ENCODE measurements at regions not wholly inside any gene's neighbourhood (a gene's known extent, or its start where the extent isn't known, plus 50 kb on each side); places are given as distances from the start of the nearest gene placed in this dataset.

- H3K9me3 Mint-ChIP-seq: no peaks in the 10 kb centered on the region
- H3K4me3 Mint-ChIP-seq: no peak overlapping the region
- H3K4me1 Mint-ChIP-seq (ENCODE audit: low read depth): no peaks in the 10 kb centered on the region
- H3K36me3 Mint-ChIP-seq (ENCODE audit: low read depth): no peaks in the 10 kb centered on the region
- H3K27ac Mint-ChIP-seq: no peak overlapping the region
- H3K27me3 Mint-ChIP-seq: peaks cover 10% of the 10 kb centered on the region
Observed at GRCh38 chr15:93178371-93178770, 89.4 kb upstream of the RGMA start.

GRCh38 chr15:93176065-93176464 is 87.1 kb upstream of the RGMA start:
- Mint-ChIP-seq H3K27ac (no peak overlapping the region), H3K4me3 (no peak overlapping the region), H3K4me1 (ENCODE audit: low read depth) (no peaks in the 10 kb centered on the region), H3K27me3 (peaks cover 23% of the 10 kb centered on the region), H3K9me3 (no peaks in the 10 kb centered on the region), H3K36me3 (ENCODE audit: low read depth) (no peaks in the 10 kb centered on the region)

GRCh38 chr15:93174836-93175235 is 85.8 kb upstream of the RGMA start:
- no peaks in the 10 kb centered on the region for H3K9me3 Mint-ChIP-seq
- H3K27me3 Mint-ChIP-seq: peaks cover 29% of the 10 kb centered on the region
- H3K36me3 Mint-ChIP-seq (ENCODE audit: low read depth): no peaks in the 10 kb centered on the region
- no peaks in the 10 kb centered on the region for H3K4me1 Mint-ChIP-seq (ENCODE audit: low read depth)
- no peak overlapping the region for H3K27ac Mint-ChIP-seq
- H3K4me3 Mint-ChIP-seq: no peak overlapping the region

GRCh38 chr15:93173369-93173768 is 84.4 kb upstream of the RGMA start:
- H3K9me3 Mint-ChIP-seq: no peaks in the 10 kb centered on the region
- H3K27ac Mint-ChIP-seq: no peak overlapping the region
- no peaks in the 10 kb centered on the region for H3K4me1 Mint-ChIP-seq (ENCODE audit: low read depth)
- no peak overlapping the region for H3K4me3 Mint-ChIP-seq
- peaks cover 29% of the 10 kb centered on the region for H3K27me3 Mint-ChIP-seq
- no peaks in the 10 kb centered on the region for H3K36me3 Mint-ChIP-seq (ENCODE audit: low read depth)

DNA sequence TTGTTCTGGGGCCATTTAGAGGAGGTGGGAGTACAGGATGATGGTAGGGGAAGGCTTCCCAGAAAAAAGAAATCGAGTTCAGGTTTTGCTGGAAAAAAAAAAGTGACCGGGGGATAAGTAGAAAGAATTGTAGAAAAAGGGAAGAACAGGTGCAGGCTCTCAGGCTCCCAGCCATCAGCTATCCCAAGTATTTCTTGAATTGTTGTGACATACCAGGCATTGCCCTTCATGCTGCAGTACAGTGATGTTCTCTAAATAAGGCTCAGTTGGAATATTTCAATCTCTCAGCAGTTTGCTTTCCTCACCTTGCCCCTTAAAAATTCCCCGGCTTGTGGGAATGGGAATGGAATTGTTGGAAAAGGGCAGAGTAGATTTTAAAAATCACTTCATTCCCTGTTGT is 82.5 kb upstream of the RGMA start:
- H3K36me3 Mint-ChIP-seq (ENCODE audit: low read depth): no peaks in the 10 kb centered on the region
- H3K27me3 Mint-ChIP-seq: peaks cover 28% of the 10 kb centered on the region
- H3K9me3 Mint-ChIP-seq: no peaks in the 10 kb centered on the region
- H3K4me3 Mint-ChIP-seq: no peak overlapping the region
- no peaks in the 10 kb centered on the region for H3K4me1 Mint-ChIP-seq (ENCODE audit: low read depth)
- no peak overlapping the region for H3K27ac Mint-ChIP-seq

DNA sequence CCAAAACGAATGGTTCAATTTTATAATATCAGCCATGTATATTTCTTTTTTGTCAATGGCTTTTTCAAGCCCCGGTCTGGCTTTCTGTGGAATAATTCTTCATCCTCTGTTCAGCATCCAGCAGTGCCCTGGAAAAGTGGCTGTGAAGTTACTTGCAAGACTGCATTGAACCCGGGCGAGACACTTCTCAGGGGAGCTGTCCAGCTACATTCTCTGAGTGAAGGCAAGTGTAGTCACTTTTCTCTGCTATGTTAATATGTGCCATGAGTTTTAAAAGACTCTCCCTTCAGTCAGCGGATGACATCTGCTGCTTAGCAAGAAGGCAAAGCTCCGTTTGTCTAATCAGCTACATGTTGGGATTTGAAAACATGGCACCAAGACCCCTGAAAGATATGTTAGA is 81.3 kb upstream of the RGMA start:
- Mint-ChIP-seq H3K36me3 (ENCODE audit: low read depth) (no peaks in the 10 kb centered on the region), H3K27ac (no peak overlapping the region), H3K4me1 (ENCODE audit: low read depth) (no peaks in the 10 kb centered on the region), H3K9me3 (no peaks in the 10 kb centered on the region), H3K27me3 (peaks cover 26% of the 10 kb centered on the region), H3K4me3 (no peak overlapping the region)

- no peaks in the 10 kb centered on the region for H3K9me3 Mint-ChIP-seq
Observed at GRCh38 chr15:93168910-93169309, 79.9 kb upstream of the RGMA start.

GRCh38 chr15:93167291-93167690 is 78.3 kb upstream of the RGMA start:
- H3K36me3 Mint-ChIP-seq (ENCODE audit: low read depth): no peaks in the 10 kb centered on the region
- H3K27me3 Mint-ChIP-seq: peaks cover 21% of the 10 kb centered on the region
- H3K4me3 Mint-ChIP-seq: no peak overlapping the region
- H3K27ac Mint-ChIP-seq: no peak overlapping the region
- H3K9me3 Mint-ChIP-seq: no peaks in the 10 kb centered on the region
- H3K4me1 Mint-ChIP-seq (ENCODE audit: low read depth): no peaks in the 10 kb centered on the region

More at GRCh38 chr15:93168910-93169309, 79.9 kb upstream of the RGMA start:
- Mint-ChIP-seq H3K4me1 (ENCODE audit: low read depth) (no peaks in the 10 kb centered on the region), H3K4me3 (no peak overlapping the region), H3K36me3 (ENCODE audit: low read depth) (no peaks in the 10 kb centered on the region), H3K27ac (no peak overlapping the region), H3K27me3 (peaks cover 19% of the 10 kb centered on the region)

GRCh38 chr15:93166675-93167074 is 77.7 kb upstream of the RGMA start:
- Mint-ChIP-seq H3K4me1 (ENCODE audit: low read depth) (no peaks in the 10 kb centered on the region), H3K4me3 (no peak overlapping the region), H3K36me3 (ENCODE audit: low read depth) (no peaks in the 10 kb centered on the region), H3K9me3 (no peaks in the 10 kb centered on the region), H3K27me3 (peaks cover 15% of the 10 kb centered on the region), H3K27ac (no peak overlapping the region)

DNA sequence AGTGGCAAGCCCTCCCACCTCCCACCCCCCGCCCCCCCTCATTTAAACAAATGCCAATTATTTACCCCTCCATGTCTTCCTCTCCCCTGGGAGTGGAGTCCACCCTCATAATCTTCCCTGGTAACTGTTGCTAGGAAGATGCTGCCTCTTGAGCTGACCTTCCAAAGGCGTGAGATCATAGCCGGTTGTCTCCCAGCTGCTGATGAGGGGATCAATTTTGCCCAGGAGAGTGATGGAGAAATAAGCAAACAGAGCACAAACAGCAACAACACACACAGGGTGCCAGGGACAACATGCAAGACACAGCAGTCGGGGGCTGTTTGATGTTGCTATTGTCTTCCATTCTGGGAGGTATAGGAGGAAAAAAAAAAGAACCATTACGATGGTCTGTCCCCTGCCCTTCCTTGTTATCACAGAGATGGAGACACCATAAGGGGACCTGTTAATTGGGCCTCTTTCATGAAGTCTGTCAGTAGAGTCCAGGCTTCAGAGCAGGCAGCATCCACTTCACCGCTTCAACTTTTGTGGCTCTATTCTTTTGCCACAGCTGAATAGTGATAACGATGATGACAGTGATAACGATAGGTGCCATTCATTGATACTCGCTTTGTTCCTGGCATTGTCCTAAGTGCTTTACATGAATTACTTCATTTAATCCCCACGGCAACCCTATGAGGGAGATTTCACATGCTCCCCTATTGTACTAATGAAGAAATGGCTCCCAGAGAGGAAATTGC is 76.9 kb upstream of the RGMA start:
- no peak overlapping the region for H3K4me3 Mint-ChIP-seq
- H3K36me3 Mint-ChIP-seq (ENCODE audit: low read depth): no peaks in the 10 kb centered on the region
- H3K9me3 Mint-ChIP-seq: no peaks in the 10 kb centered on the region
- H3K27ac Mint-ChIP-seq: no peak overlapping the region
- peaks cover 8% of the 10 kb centered on the region for H3K27me3 Mint-ChIP-seq
- no peaks in the 10 kb centered on the region for H3K4me1 Mint-ChIP-seq (ENCODE audit: low read depth)

DNA sequence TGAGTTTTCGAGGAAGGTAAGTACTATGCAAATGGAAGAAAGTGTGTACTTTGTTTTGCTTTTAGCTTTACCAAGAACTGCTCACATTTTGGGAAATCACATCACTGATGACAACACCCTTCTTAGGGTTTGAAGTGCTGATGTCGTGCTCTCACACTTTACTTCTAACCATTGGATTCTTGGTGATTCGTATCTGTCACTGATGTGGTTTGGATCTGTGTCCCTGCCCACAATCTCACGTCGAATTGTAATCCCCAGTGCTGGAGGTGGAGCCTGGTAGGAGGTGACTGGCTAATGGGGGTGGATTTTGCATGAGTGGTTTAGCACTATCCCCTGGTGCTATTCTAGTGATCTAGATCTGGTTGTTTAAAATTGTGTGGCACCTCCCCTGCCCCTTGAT is 75.4 kb upstream of the RGMA start:
- H3K36me3 Mint-ChIP-seq (ENCODE audit: low read depth): no peaks in the 10 kb centered on the region
- no peaks in the 10 kb centered on the region for H3K4me1 Mint-ChIP-seq (ENCODE audit: low read depth)
- H3K9me3 Mint-ChIP-seq: no peaks in the 10 kb centered on the region
- peak overlapping the region; percentile 13 for H3K27ac Mint-ChIP-seq
- no peak overlapping the region for H3K4me3 Mint-ChIP-seq
- H3K27me3 Mint-ChIP-seq: peaks cover 3% of the 10 kb centered on the region

DNA sequence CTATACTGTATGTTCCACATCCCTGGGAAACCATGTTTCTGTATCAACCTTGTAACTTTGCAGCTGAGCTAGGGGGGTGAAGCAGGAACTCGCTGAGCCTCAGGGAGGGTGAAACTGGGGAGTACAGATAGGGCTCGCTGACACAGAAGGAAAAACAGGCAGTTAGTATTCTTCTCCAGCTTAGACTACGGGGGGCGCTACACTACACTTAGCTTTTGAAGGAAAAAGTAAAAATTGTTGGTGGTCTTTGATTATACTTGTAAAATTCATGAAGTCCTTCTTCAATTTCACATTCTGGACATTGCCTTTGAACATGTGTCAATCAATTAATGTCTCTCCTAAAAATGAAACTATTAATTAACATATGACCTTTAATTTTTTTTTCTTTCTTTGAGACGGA is 73.5 kb upstream of the RGMA start:
- Mint-ChIP-seq H3K4me3 (no peak overlapping the region), H3K9me3 (no peaks in the 10 kb centered on the region), H3K36me3 (ENCODE audit: low read depth) (no peaks in the 10 kb centered on the region), H3K4me1 (ENCODE audit: low read depth) (no peaks in the 10 kb centered on the region), H3K27me3 (peaks cover 3% of the 10 kb centered on the region), H3K27ac (no peak overlapping the region)

DNA sequence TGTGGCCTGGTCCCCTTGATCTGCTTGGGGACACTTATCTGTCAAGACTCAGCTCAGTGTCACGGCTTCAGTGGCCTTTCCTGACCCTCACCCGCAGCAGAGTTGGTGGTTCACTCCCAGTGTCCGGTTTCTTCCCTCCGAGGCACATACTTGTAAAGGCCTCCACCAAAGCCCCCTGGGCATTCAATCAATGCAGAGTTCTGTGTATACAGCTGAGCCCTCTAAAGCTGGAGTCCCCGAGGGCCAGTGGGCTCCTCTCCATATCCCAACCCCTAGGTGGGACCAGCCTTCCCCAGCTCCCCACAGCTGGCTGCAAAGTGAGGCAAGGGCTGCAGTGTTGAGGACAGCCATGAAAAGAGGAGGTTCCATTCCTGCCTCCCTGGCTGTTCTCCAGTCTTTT is 70.9 kb upstream of the RGMA start:
- no peaks in the 10 kb centered on the region for H3K9me3 Mint-ChIP-seq
- no peaks in the 10 kb centered on the region for H3K36me3 Mint-ChIP-seq (ENCODE audit: low read depth)
- H3K4me1 Mint-ChIP-seq (ENCODE audit: low read depth): no peaks in the 10 kb centered on the region
- H3K27ac Mint-ChIP-seq: no peak overlapping the region
- no peak overlapping the region for H3K4me3 Mint-ChIP-seq
- H3K27me3 Mint-ChIP-seq: peaks cover 3% of the 10 kb centered on the region

DNA sequence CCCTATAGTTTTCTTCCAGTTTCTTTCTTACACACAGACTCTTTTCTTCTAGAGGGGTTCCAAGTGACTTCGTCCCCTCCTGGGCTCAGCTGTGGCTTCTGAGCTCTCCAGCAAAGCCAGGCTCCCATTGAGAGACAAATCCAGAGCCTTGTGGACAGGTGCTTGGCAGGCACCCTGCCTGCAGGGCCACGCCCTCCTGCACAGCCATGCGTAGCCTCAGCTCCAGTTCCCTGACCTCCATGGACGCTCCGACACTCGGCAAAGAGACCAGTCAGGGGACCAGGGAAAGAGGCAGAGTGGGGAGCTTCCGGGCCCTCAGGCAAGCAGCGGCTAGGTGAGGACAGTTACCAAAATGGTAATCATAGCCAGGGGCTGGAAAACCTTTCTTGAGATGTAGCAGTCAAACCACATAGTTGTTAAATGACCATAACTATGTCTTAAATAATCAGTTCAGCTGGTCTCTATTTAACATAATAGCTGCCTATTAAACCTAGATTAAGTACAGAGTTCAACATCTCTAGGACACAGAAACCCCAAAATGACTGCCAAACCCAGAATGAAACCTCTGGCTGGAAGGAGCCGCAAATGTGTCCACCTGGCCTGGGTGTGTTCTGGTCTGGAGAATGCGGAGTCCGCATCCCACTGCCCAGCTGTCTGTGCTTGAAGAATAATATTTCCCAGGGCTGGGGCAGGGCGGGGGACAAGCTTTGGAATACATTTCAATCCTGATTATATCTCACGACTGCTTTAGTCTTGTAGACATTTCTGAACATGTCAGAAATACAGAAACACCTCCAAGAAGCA is 69.3 kb upstream of the RGMA start:
- Mint-ChIP-seq H3K27me3 (peaks cover 1% of the 10 kb centered on the region), H3K9me3 (no peaks in the 10 kb centered on the region), H3K4me1 (ENCODE audit: low read depth) (peaks cover under 1% of the 10 kb centered on the region), H3K4me3 (no peak overlapping the region), H3K36me3 (ENCODE audit: low read depth) (no peaks in the 10 kb centered on the region), H3K27ac (no peak overlapping the region)

GRCh38 chr15:93154666-93155065 is 65.7 kb upstream of the RGMA start:
- Mint-ChIP-seq H3K27ac (no peak overlapping the region), H3K36me3 (ENCODE audit: low read depth) (no peaks in the 10 kb centered on the region), H3K9me3 (no peaks in the 10 kb centered on the region), H3K4me3 (no peak overlapping the region), H3K4me1 (ENCODE audit: low read depth) (peaks cover 12% of the 10 kb centered on the region), H3K27me3 (peaks cover 3% of the 10 kb centered on the region)

All from stimulated activated naive CD8-positive, alpha-beta T cell treated with anti-CD3 and anti-CD28 coated beads, Interleukin-15, Interleukin-2, amounts not matched to agents 100 ng/mL and 50 ng/mL, for 24 hours (primary cell).